ENCODE measurements at regions not wholly inside any gene's neighbourhood (a gene's known extent, or its start where the extent isn't known, plus 50 kb on each side); places are given as distances from the start of the nearest gene placed in this dataset.

DNA sequence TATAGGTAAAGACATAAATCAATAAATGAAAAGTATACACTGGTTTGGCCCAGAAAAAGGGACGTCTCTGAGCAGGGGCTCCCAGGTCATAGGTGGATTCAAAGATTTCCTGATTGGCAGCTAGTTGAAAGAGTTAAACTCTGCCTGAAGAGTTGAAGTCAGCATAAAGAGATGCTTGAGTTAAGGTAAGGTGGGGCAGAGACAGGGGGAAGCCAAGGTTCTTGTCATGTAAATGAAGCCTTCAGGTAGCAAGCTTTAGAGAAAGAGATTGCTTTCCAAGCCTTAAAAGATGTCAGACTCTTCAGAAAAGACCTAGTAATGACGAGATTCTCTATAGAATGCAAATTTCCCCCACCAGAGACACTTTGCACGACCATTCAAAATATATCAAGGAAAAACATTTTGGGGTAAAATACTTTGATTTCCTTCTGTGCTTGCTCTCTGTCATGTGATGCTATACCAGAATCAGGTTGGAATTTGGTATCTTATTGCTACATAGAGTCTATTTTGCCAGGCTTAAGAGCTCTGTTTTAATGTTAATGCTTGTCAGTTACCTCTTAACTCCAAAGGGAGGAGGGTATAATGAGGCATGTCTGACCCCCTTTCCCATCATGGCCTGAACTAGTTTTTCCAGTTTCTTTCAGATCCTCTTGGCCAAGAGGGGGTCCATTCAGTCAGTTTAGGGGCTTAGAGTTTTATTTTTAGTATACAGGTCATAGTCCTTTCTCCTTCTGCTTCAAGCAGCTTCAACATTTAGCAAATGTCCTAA, 429.6 kb downstream of the ADRA2A start:
- no peak for DNase-seq (ENCODE audit: low read depth in 2 of 2)

DNA sequence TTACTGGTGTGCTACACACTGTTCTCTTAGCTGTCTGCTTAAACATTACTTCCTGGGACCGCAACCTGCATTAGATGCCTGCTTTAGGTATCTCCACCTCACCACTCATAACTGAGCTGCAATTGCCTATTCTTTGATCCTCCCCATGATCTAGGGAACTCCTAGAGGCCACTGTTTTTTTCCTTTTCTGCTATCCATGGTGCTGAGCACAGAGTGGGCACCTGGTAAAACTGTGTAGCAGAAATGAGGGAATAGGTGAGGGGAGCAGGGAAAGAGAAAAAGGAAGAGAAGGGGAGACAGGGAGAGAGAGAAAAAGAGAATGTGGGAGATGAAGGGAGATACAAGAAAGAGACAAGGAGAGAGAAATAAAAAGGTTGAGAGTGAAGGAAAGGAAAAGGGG, 434.9 kb downstream of the ADRA2A start:
- no peak for DNase-seq (ENCODE audit: low read depth in 2 of 2)

DNA sequence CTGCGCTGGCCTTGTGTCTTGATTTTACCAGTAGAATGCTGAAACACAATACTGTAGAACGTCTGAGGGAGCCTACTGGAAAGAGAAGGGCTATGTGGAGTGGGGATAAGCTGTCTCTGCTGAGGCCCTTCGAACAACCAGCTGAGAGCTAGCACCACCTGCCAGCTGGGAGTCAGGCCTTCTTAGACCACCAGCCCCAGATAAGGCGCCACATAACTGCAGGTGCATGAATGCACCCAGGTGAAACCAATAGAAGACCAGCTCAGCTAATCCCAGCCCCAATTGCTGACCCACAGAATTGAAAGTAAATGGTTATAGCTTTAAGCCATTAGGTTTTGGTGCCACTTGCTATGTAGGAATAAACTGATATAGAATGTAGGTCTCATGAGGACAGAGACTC, 438.4 kb downstream of the ADRA2A start:
- no peak for DNase-seq (ENCODE audit: low read depth in 2 of 2)

- DNase-seq (ENCODE audit: low read depth in 2 of 2) = no peak
Measured at GRCh38 chr10:111515706-111516105, 438.9 kb downstream of the ADRA2A start.

DNA sequence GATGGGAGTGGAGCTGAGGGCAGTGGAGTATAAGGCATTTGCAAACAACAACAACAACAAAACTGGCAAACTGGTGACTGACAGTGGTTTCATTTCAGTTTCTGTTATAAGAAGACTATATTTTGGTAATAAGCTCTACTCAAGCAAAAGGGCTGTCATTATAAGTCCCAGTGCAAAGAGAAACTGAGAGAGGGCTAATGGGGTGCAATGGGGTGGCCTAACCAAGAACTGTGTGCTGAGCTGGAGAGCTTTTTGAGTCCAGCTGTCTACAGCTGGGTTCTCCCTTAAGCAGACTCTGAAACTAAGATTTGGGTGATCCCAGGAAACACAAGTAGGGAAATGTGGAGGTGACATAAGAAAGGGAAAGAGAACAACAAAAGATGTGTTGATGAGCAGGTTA, 439.3 kb downstream of the ADRA2A start:
- DNase-seq (ENCODE audit: low read depth in 2 of 2) = no peak

DNA sequence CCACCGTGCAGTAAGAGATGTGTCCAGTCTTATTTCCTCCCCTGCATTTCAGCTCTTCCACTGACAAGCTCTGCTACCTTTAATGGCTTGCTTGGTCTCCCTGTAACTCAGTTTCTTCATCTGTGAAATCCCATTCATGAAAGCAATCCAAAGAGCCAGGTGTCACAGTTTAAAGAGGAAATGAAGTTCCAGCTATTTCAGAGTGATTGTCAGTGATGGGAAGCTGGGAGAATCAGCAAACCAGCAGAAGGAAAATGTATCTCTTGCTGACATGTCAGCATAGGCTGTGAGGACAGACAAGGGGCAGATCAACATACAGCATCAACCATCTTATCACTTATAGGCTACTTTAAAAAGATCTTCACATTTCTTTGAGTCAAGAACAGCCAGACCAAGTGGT, 445.3 kb downstream of the ADRA2A start:
- DNase-seq (ENCODE audit: low read depth in 2 of 2) = no peak

DNA sequence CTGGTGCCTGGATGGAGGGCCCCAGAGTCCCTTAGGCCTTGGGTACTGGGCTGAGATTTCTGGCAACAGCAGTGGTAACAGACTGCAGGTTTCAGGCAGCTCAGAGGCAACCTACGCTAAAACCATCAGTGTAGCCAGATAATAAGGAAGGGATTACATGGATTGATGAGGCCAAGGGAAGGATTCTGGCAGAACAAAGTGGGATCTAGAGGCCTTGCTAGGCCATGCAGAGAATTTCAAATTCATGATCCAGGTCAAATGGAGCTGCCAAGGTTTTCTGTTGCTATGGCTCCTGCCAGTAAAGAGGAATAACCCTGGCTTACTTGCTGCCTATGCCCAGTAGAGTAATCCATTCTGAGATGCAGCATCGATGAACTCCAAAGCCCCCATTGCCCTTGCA, 445.7 kb downstream of the ADRA2A start:
- no peak for DNase-seq (ENCODE audit: low read depth in 2 of 2)

GRCh38 chr10:111523016-111523415, 446.2 kb downstream of the ADRA2A start:
- no peak for DNase-seq (ENCODE audit: low read depth in 2 of 2)

GRCh38 chr10:111524134-111524533, 447.3 kb downstream of the ADRA2A start:
- DNase-seq (ENCODE audit: low read depth in 2 of 2) = no peak

DNA sequence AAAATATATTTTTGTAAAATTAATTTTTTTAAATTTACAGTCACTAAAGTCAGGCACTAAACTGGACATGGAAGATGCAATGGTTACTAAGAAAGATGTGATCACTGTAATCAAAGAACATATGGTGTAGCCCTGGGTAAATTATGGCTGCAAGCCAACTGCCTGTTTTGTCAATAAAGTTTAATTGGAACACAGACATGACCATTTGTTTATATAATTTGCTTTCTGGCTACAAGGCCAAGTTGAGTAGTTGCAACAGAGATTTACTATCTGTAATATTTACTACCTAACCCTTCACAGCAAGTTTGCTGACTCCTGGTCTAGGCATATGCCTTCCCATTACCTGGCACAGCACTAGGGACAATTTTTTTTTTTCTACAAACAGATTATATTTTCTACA, 448.9 kb downstream of the ADRA2A start:
- DNase-seq (ENCODE audit: low read depth in 2 of 2) = no peak

DNA sequence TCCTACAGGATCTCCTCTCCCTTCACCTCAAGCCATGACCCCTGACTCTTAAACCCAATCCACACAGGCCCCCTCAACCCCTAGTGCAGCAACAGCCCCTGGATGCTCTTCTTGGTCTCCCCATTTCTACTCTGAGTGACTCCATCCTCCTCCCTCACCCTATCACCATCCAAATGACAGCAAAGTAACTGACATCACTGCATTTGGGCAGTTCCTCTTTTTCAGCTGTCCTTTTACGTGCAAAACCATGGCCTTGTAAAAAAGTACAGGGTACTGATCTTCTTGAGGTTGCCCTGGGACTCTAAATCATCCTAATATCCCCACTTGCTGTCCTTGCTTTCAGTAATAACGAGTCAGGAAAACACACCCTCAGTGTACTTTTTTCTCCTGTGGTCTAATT, 454.9 kb downstream of the ADRA2A start:
- no peak for DNase-seq (ENCODE audit: low read depth in 2 of 2)

DNA sequence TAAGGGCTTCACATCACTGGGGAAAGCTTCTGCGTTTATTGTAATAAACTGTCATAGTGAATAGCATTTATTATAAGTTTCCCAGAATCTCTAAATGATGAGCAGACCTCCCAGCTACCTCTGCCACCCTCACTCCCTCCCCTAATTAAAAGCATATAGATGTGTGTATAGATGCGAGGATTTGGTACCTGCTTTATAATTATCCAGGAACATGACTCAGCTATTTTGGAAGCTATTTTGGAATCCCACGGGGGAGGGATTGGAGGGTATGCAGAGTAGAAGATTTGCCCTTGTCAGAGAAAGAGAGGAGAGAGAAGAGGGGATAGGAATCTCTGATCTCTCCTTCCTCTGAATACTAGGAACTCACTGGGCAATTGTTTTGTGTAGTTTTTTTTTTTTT, 455.3 kb downstream of the ADRA2A start:
- DNase-seq (ENCODE audit: low read depth in 2 of 2) = no peak

DNA sequence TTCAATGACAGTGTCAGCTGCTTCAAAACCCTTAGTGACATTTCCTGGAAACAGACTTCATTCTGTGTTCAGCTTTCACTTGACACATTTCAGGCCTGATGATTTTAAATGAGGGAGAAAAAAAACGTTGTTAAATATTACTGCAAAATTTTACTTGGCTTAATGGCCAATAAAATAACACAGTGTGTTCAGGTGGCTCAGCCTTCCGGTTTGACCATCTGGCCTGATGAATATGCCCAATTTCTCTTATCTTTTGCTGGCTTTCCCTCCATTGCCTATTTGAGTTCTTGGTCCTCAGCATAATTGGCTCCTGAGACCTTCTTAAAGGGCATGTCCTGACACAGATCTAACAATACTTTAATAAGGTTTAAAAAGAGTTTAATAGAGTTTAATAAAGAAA, 462.4 kb downstream of the ADRA2A start:
- DNase-seq (ENCODE audit: low read depth in 2 of 2) = no peak

DNA sequence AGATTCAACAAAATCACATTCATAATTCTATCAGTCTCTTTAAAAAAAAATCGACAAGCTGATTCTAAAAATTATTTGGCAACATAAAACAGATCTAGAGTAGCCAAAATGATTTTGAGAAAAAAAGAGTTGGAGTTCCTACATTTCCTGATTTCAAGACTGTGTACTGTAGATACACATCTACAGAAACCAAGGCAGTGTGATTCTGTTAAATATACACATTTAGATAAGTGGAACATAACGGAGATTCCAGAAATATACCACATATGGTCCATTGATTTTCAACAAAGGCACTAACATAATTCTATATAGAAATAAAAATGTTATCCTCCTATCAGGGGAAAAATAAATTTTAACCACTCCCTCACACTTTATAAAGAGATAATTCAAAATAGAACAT, 467.0 kb downstream of the ADRA2A start:
- no peak for DNase-seq (ENCODE audit: low read depth in 2 of 2)

DNA sequence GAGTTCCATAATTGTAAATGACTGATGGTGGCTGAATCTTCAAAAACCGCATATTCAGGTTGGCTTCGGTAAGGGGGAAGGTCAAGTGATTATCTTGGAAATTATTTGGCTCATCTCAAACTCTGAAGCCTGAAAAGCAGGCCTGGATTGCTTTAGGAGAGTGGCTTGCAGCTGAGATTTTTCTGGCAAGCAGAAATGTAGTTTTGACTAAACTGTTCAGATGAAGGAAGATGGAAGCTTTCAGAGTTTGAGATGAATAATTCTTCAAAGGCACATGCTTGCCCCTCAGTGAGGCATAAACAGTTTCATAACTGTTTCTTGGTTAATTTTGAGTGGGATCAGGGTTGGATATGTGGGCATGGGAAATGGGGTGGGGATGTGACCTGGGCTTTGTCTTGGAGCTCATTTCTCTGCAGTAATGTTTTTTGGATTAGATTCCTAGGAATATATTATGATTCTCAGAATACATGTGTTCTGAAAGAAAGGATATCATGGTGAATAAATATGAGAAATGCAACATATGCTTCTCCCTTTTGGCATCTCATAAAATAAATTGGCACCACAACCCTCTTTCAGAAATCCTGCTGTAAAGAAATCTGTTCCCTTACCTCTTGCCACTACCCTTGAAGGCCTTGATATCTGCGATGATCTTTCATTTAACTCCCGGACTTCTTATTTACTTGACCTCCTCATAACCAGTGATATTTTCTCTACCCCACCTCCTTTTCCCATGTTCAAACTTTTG, 469.2 kb downstream of the ADRA2A start:
- no peak for DNase-seq (ENCODE audit: low read depth in 2 of 2)

DNA sequence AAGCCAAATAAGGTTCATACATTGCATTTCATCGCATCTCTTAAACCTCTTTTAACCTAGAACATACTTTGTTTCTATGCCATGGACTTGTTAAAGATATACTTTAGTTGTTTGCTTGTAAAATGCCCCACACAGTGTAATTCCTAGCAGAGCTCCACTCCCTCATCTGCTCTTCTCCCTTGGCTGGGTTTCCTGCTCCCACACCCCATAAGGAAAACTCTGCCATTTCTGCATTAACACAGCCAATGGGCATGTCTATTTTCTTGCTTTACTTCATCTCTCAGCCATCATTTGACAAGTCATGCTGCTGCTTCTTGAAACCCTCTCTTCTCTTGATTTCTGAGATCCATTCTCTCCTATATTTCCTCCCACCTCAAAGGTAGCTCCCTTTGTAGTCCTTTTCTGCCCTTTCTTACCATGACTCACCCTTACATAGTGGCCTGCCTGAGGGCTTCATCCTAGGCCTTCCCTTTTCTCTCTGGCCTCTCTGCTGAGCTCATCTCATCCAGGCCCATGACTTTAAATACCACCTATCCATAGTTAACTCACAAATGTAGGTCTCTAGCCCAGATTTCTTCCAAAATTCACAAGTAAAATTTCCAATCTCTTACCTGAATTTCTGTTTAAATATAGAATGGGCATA, 471.4 kb downstream of the ADRA2A start:
- DNase-seq (ENCODE audit: low read depth in 2 of 2) = no peak

DNA sequence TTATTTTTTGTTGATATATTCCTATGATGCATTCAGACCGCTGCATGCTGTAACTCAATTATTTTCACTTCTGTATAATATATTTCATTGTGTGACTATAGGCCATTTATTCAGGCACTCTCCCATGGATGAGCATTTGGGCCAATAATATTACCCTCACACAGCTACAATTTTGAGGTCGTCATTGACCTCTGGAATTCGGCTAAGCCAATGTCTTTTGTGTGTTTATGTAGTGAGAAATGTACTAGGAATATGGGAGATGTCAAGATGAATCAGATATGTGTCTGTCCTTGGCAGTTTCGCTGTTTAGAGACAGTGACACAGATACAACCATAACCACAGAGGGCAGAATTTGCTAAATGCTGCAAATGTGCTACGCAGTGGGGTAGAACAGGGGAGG, 474.2 kb downstream of the ADRA2A start:
- DNase-seq (ENCODE audit: low read depth in 2 of 2) = no peak

DNA sequence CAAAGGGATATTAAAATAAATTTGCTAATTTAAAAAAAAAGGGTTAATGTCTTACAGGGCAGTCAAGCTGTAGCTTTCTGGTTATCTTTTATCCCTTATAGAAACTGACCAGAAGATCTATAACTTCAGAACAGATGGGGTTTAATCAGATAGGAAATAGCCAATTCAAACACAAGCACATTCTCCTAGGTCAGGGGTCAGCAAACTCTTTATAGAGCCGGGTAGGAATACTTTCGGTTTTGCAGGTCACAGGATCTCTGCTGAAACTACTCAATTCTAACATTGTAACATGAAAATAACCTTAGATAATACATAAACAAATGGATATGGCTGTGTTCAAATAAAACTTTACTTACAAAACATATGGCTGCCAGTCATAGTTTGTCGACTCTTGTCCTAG, 479.8 kb downstream of the ADRA2A start:
- DNase-seq (ENCODE audit: low read depth in 2 of 2) = no peak

GRCh38 chr10:111558211-111558610, 481.4 kb downstream of the ADRA2A start:
- no peak for DNase-seq (ENCODE audit: low read depth in 2 of 2)

DNA sequence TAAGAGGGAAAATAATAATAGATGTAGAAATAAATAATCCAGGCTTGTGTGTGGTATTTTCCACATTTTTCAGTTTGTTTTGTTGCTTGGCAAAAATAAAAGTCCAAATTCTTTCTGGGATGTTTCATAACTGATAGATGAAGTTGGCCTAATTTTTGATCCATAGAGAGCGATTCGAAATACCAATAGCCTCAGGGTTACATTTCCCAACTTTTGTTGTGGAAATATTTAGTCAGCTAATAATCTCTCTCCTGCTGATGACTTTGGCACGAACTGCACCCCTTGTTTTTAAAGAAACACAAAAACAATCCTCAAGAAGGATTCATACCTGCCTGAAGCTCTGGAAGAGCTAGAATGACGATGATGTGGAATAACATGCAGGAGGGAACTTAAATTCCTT, 483.2 kb downstream of the ADRA2A start:
- DNase-seq (ENCODE audit: low read depth in 2 of 2) = no peak

DNA sequence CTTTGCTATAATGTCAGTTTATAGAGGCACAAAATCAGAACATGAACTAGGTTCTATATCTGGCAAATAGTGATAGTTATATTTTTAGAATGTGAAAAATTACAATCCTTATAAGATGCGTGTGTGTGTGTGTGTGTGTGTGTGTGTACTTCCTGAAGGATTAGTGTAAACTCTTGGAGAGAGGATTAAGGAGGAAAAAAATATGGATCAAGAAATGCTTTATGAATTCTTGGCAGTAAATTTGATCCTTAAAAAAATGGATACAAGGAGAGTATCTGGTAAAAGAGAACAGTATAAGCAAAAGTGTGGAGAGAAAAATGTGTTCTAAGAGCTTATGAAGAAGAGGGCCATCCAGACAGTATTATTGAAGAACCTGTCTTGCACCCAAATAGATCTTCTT, 484.3 kb downstream of the ADRA2A start:
- DNase-seq (ENCODE audit: low read depth in 2 of 2) = no peak

DNA sequence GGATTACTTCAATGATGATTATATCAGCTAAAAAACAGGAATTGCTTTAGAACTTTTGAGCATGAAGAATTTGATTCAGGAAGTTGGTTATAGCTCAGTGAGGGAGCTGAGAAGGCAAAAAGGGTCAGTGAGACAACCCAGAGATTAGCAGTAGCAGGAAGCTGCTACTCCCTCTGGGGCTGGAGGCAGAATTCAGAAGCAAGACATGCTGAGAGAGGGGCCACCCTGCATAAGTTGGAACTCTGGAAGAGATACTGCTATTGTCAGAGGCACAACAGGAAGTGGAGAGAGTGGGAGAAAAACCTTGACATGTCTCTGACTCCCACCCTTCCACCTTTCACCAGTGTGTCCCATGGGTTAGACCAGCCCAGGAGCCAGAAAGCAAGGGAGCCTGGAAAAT, 488.7 kb downstream of the ADRA2A start:
- no peak for DNase-seq (ENCODE audit: low read depth in 2 of 2)

DNA sequence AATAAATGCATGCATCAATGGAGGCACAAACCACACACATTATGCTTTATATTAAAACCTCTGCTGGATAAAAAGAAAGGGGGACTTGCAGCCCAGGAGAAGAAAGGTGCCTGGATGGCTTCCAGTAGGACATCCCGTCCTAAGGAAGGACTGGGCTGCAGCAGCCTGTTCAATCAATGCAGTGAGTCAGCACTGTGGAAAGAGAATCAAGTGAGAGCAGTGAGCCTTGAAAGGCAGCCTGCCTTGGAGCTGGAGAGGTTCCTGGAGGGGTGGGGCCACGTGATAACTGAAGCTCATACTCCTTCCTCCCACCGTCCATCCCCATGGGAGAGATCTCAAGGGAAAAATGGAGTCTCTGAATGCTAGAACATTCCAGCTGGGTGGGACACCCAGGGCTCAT, 501.2 kb downstream of the ADRA2A start:
- no peak for DNase-seq (ENCODE audit: low read depth in 2 of 2)
